22Rv1 (cell line): ENCODE measurements at regions not wholly inside any gene's neighbourhood (a gene's known extent, or its start where the extent isn't known, plus 50 kb on each side); places are given as distances from the start of the nearest gene placed in this dataset.

Source experiments
- H3K27ac ChIP-seq: fragments of 450-650 bp; 2 replicates; pipeline ENCODE4 v1.5.1; 2017
- CTCF ChIP-seq: fragments of 450-650 bp; IDR thresholded peaks from 2 replicates; pipeline ENCODE4 v1.5.1; 2017; ENCODE audit warnings: mild to moderate bottlenecking
- ZFX ChIP-seq: fragments of 450-650 bp; IDR thresholded peaks from 2 replicates; pipeline ENCODE4 v1.6.1; 2017; ENCODE audit warnings: antibody characterized with exemption, borderline replicate concordance

GRCh38 chr16:6018848-6019489, 921.4 kb upstream of the EEF2KMT start:
- TF ChIP-seq CTCF (no peak), ZFX (no peak)
- no peak overlapping the region for H3K27ac ChIP-seq

- no peak overlapping the region for H3K27ac ChIP-seq
- TF ChIP-seq ZFX (no peak), CTCF (peak; percentile 70)
Observed at GRCh38 chr16:6016530-6017184, 919.1 kb upstream of the EEF2KMT start.

- no peak overlapping the region for H3K27ac ChIP-seq
- no peak for TF ChIP-seq CTCF
- TF ChIP-seq ZFX: no peak
Observed at GRCh38 chr16:6012716-6013115, 915.1 kb upstream of the EEF2KMT start.

GRCh38 chr16:6009151-6009550, 911.6 kb upstream of the EEF2KMT start:
- TF ChIP-seq ZFX (no peak), CTCF (no peak)
- H3K27ac ChIP-seq: no peak overlapping the region

GRCh38 chr16:6008670-6009069, 911.1 kb upstream of the EEF2KMT start:
- H3K27ac ChIP-seq: no peak overlapping the region
- no peak for TF ChIP-seq CTCF

GRCh38 chr16:5993356-5993755, 895.8 kb upstream of the EEF2KMT start:
- H3K27ac ChIP-seq: no peak overlapping the region
- TF ChIP-seq CTCF (no peak), ZFX (no peak)

GRCh38 chr16:5982979-5983378, 885.4 kb upstream of the EEF2KMT start:
- no peak overlapping the region for H3K27ac ChIP-seq
- no peak for TF ChIP-seq CTCF
- TF ChIP-seq ZFX: no peak
